Astrocyte (in vitro differentiated cells and primary cell): ENCODE measurements at regions not wholly inside any gene's neighbourhood (a gene's known extent, or its start where the extent isn't known, plus 50 kb on each side); places are given as distances from the start of the nearest gene placed in this dataset.

Experiments
- CTCF ChIP-seq: IDR thresholded peaks from 2 replicates; pipeline ENCODE4 v1.5.1; 2011; ENCODE audit warnings: low read depth, mild to moderate bottlenecking, inconsistent platforms, low read length, moderate library complexity; ENCODE audit not compliant: insufficient read depth
- EZH2 ChIP-seq: IDR thresholded peaks from 2 replicates; pipeline ENCODE4 v1.6.1; 2012; ENCODE audit warnings: mild to moderate bottlenecking, low read length, inconsistent platforms; ENCODE audit not compliant: insufficient read depth

- TF ChIP-seq CTCF (no peak), EZH2 (no peak)
These were observed 439.4 kb downstream of the C3orf38 start for GRCh38 chr3:88589138-88589537.
